IMR-90 (cell line): ENCODE measurements at regions not wholly inside any gene's neighbourhood (a gene's known extent, or its start where the extent isn't known, plus 50 kb on each side); places are given as distances from the start of the nearest gene placed in this dataset.

ENCODE experiments used
- ATAC-seq: fragments of 200-7000 bp; cut with Tn5 transposase; 2 replicates; pipeline ENCODE4 v1.9.1; 2020; ENCODE audit warnings: low read depth, mild to moderate bottlenecking, moderate library complexity
- BruUV-seq: library from RNA; stranded (reverse); fragments of 400-500 nt; replicated peaks from 2 replicates; lab custom pipeline; 2021; lab: Mats Ljungman, UMichigan
- CTCF ChIA-PET: fragments of 300-600 bp; formaldehyde crosslinking; extraction: SDS; loops from one replicate; lab custom pipeline; 2021; ENCODE audit warnings: antibody characterized with exemption; lab: Yijun Ruan, JAX
- POLR2A ChIA-PET: fragments of 300-600 bp; sonication (Branson Sonifier 250); formaldehyde crosslinking; loops from one replicate; lab custom pipeline; 2022; ENCODE audit warnings: antibody characterized with exemption; ENCODE audit not compliant: unreplicated experiment; lab: Charles Lee
- DNase-seq: peaks from one replicate; pipeline ENCODE4 v3.0.0; 2013
- H2AFZ ChIP-seq: replicated peaks from 2 replicates; pipeline ENCODE3; 2013; ENCODE audit warnings: low read length, mild to moderate bottlenecking; ENCODE audit not compliant: poor library complexity
- H2AK5ac ChIP-seq: 2 replicates; pipeline ENCODE4 v1.6.1; 2013; ENCODE audit warnings: low read depth, low read length, inconsistent platforms
- H2AK9ac ChIP-seq: replicated peaks from 2 replicates; pipeline ENCODE3; 2013; ENCODE audit warnings: mild to moderate bottlenecking, low read depth, low read length, moderate library complexity; ENCODE audit not compliant: poor library complexity
- H2BK120ac ChIP-seq: 2 replicates; pipeline ENCODE4 v1.6.1; 2013; ENCODE audit warnings: low read depth, low read length, inconsistent platforms
- H2BK15ac ChIP-seq: 3 replicates; pipeline ENCODE4 v1.6.1; 2013; ENCODE audit warnings: low read depth, low read length, inconsistent platforms
- H2BK20ac ChIP-seq: 2 replicates; pipeline ENCODE4 v1.6.1; 2013; ENCODE audit warnings: low read depth, mild to moderate bottlenecking, inconsistent platforms, low read length, moderate library complexity
- H2BK5ac ChIP-seq: 2 replicates; pipeline ENCODE4 v1.6.1; 2013; ENCODE audit warnings: mild to moderate bottlenecking, low read depth, low read length, inconsistent platforms; ENCODE audit not compliant: poor library complexity, severe bottlenecking
- H3K14ac ChIP-seq: replicated peaks from 2 replicates; pipeline ENCODE4 v1.6.1; 2013; ENCODE audit warnings: low read depth, low read length, inconsistent platforms
- H3K18ac ChIP-seq: 2 replicates; pipeline ENCODE4 v1.6.1; 2013; ENCODE audit warnings: low read depth, low read length, control low read depth
- H3K23ac ChIP-seq: 2 replicates; pipeline ENCODE4 v1.6.1; 2013; ENCODE audit warnings: low read depth, low read length, inconsistent platforms
- H3K27ac ChIP-seq: 2 replicates; pipeline ENCODE4 v1.5.1; 2013; ENCODE audit warnings: mild to moderate bottlenecking, control low read depth, low read length; ENCODE audit not compliant: insufficient read depth
- H3K27me3 ChIP-seq: 2 replicates; pipeline ENCODE4 v1.6.1; 2013; ENCODE audit warnings: low read length; ENCODE audit not compliant: control insufficient read depth, insufficient read depth
- H3K36me3 ChIP-seq: 2 replicates; pipeline ENCODE4 v1.6.1; 2013; ENCODE audit warnings: low read length, mixed read lengths; ENCODE audit not compliant: control insufficient read depth, insufficient read depth
- H3K4ac ChIP-seq: 2 replicates; pipeline ENCODE4 v1.6.1; 2013; ENCODE audit warnings: low read depth, low read length, inconsistent platforms
- H3K4me1 ChIP-seq: 2 replicates; pipeline ENCODE4 v1.6.1; 2013; ENCODE audit warnings: low read length, mixed read lengths; ENCODE audit not compliant: control insufficient read depth, insufficient read depth
- H3K4me2 ChIP-seq: 2 replicates; pipeline ENCODE4 v1.6.1; 2013; ENCODE audit warnings: low read depth, mild to moderate bottlenecking, control low read depth, low read length, moderate library complexity
- H3K4me3 ChIP-seq: 2 replicates; pipeline ENCODE4 v1.5.1; 2013; ENCODE audit warnings: low read depth, mild to moderate bottlenecking, control low read depth, low read length, moderate library complexity; ENCODE audit not compliant: insufficient read depth
- H3K56ac ChIP-seq: 2 replicates; pipeline ENCODE4 v1.6.1; 2013; ENCODE audit warnings: low read length, inconsistent platforms; ENCODE audit not compliant: insufficient read depth; ENCODE audit errors: extremely low read depth
- H3K79me1 ChIP-seq, 2 experiments: 2 replicates each; pipeline ENCODE4 v1.6.1; 2013; ENCODE audit warnings: low read length in 2 of 2, inconsistent platforms in 1 of 2, low read depth in 1 of 2
- H3K9ac ChIP-seq: 2 replicates; pipeline ENCODE4 v1.6.1; 2013; ENCODE audit warnings: low read depth, low read length, control low read depth
- H3K9me1 ChIP-seq: 2 replicates; pipeline ENCODE4 v1.6.1; 2013; ENCODE audit warnings: low read length, inconsistent platforms; ENCODE audit not compliant: insufficient read depth
- H3K9me3 ChIP-seq: 2 replicates; pipeline ENCODE4 v1.6.1; 2013; ENCODE audit warnings: low read length; ENCODE audit not compliant: control insufficient read depth, insufficient read depth
- H4K20me1 ChIP-seq: 2 replicates; pipeline ENCODE4 v1.6.1; 2013; ENCODE audit warnings: low read length, inconsistent platforms; ENCODE audit not compliant: insufficient read depth
- H4K5ac ChIP-seq: 2 replicates; pipeline ENCODE4 v1.6.1; 2013; ENCODE audit warnings: mild to moderate bottlenecking, low read depth, low read length, control low read depth
- H4K8ac ChIP-seq, 2 experiments: 2 replicates each; pipeline ENCODE4 v1.6.1; 2013; ENCODE audit warnings: low read depth in 2 of 2, low read length in 2 of 2, control low read depth in 1 of 2, inconsistent platforms in 1 of 2
- H4K91ac ChIP-seq: 2 replicates; pipeline ENCODE4 v1.6.1; 2013; ENCODE audit warnings: low read depth, low read length, inconsistent platforms; ENCODE audit not compliant: insufficient read depth
- BHLHE40 ChIP-seq: fragments of 150-350 bp; IDR thresholded peaks from 2 replicates; pipeline ENCODE4 v1.6.1; 2016; ENCODE audit warnings: mild to moderate bottlenecking, low read depth, low read length
- CEBPB ChIP-seq: IDR thresholded peaks from 2 replicates; pipeline ENCODE4 v1.6.1; 2012; ENCODE audit warnings: low read depth, low read length, improper control_type of control experiment
- CHD1 ChIP-seq: IDR thresholded peaks from 2 replicates; pipeline ENCODE4 v1.6.1; 2012; ENCODE audit warnings: low read depth, low read length, improper control_type of control experiment
- CTCF ChIP-seq: conservative IDR thresholded peaks from 2 replicates; pipeline ENCODE4 v1.5.1; 2012; ENCODE audit warnings: mild to moderate bottlenecking, low read depth, low read length, improper control_type of control experiment
- ELK1 ChIP-seq: fragments of 150-350 bp; IDR thresholded peaks from 2 replicates; pipeline ENCODE4 v1.6.1; 2016; ENCODE audit warnings: low read depth, mild to moderate bottlenecking, low read length, moderate library complexity, borderline replicate concordance
- FOS ChIP-seq: fragments of 150-350 bp; IDR thresholded peaks from 2 replicates; pipeline ENCODE4 v1.6.1; 2016; ENCODE audit warnings: low read depth, low read length
- MAFK ChIP-seq: IDR thresholded peaks from 2 replicates; pipeline ENCODE4 v1.6.1; 2012; ENCODE audit warnings: low read depth, low read length, improper control_type of control experiment
- MAZ ChIP-seq: IDR thresholded peaks from 2 replicates; pipeline ENCODE4 v1.6.1; 2012; ENCODE audit warnings: low read depth, mild to moderate bottlenecking, low read length, improper control_type of control experiment, moderate library complexity, borderline replicate concordance
- MXI1 ChIP-seq: IDR thresholded peaks from 2 replicates; pipeline ENCODE4 v1.6.1; 2012; ENCODE audit warnings: low read depth, mild to moderate bottlenecking, low read length, moderate library complexity, borderline replicate concordance
- NFE2L2 ChIP-seq: fragments of 150-350 bp; IDR thresholded peaks from 2 replicates; pipeline ENCODE4 v1.6.1; 2016; ENCODE audit warnings: low read depth, mild to moderate bottlenecking, low read length
- POLR2A ChIP-seq: IDR thresholded peaks from 2 replicates; pipeline ENCODE4 v1.6.1; 2012; ENCODE audit warnings: mild to moderate bottlenecking, low read depth, low read length
- RAD21 ChIP-seq: IDR thresholded peaks from 2 replicates; pipeline ENCODE4 v1.6.1; 2012; ENCODE audit warnings: low read length, improper control_type of control experiment
- RCOR1 ChIP-seq: IDR thresholded peaks from 2 replicates; pipeline ENCODE4 v1.6.1; 2012; ENCODE audit warnings: mild to moderate bottlenecking, low read length, improper control_type of control experiment; ENCODE audit not compliant: insufficient replicate concordance
- RFX5 ChIP-seq: IDR thresholded peaks from 2 replicates; pipeline ENCODE4 v1.8.0; 2012; ENCODE audit warnings: low read depth, mild to moderate bottlenecking, low read length, moderate library complexity
- SMC3 ChIP-seq: fragments of 150-350 bp; IDR thresholded peaks from 2 replicates; pipeline ENCODE4 v1.6.1; 2016; ENCODE audit warnings: low read depth, mild to moderate bottlenecking, antibody characterized with exemption, low read length, moderate library complexity
- dilution Hi-C: fragments of 300-500 bp; cut with HindIII; formaldehyde crosslinking; loops from one replicate; pipeline ENCODE4 v1.14.3; 2018; ENCODE audit warnings: low sequenced_read_pairs; ENCODE audit not compliant: unreplicated experiment
- in situ Hi-C: fragments of 300-500 bp; cut with MboI; formaldehyde crosslinking; loops from 3 replicates; pipeline ENCODE4 v1.14.3; 2019; ENCODE audit warnings: low sequenced_read_pairs, inconsistent platforms, mixed read lengths
- intact Hi-C: fragments of 100-400 bp; cut with micrococcal nuclease; formaldehyde crosslinking; loops from 2 replicates; pipeline ENCODE4 v1.10.0; 2022
- TF ChIP-seq, protein P1 (sequence below): fragments of 150-350 bp; IDR thresholded peaks from 2 replicates; pipeline ENCODE4 v1.6.1; 2017; ENCODE audit warnings: mild to moderate bottlenecking, antibody characterized with exemption, low read length, low read depth

- H4K8ac ChIP-seq = no peak overlapping the region
- H2BK20ac ChIP-seq = no peak overlapping the region
- H2BK120ac ChIP-seq = no peak overlapping the region
- H3K4me1 ChIP-seq = no peaks in the 10 kb centered on the region
- intact Hi-C loops (no loop called here), dilution Hi-C loops (no loop called here), in situ Hi-C loops (no loop called here)
- H3K23ac ChIP-seq = no peak overlapping the region
- ChIA-PET POLR2A (no interaction called here), CTCF (no interaction called here)
- ATAC-seq (no peak), DNase-seq (no peak)
- H3K79me1 ChIP-seq = no peaks in the 10 kb centered on the region
- H2BK15ac ChIP-seq = no peak overlapping the region
- TF ChIP-seq CHD1 (no peak), RFX5 (no peak), FOS (no peak), POLR2A (no peak), RAD21 (no peak), ELK1 (no peak), CTCF (no peak), RCOR1 (no peak), CEBPB (no peak), MXI1 (no peak), MAFK (no peak), SMC3 (no peak), NFE2L2 (no peak), MAZ (no peak), BHLHE40 (no peak)
- TF ChIP-seq, protein P1, sequence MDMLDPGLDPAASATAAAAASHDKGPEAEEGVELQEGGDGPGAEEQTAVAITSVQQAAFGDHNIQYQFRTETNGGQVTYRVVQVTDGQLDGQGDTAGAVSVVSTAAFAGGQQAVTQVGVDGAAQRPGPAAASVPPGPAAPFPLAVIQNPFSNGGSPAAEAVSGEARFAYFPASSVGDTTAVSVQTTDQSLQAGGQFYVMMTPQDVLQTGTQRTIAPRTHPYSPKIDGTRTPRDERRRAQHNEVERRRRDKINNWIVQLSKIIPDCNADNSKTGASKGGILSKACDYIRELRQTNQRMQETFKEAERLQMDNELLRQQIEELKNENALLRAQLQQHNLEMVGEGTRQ = no peak
- H3K27ac ChIP-seq = no peak overlapping the region
- peaks cover 10% of the 10 kb centered on the region; the same call in 1 of the 2 replicates for H3K9me3 ChIP-seq
- H3K9ac ChIP-seq = no peak overlapping the region
- H4K91ac ChIP-seq = no peak overlapping the region
- no peak overlapping the region for H4K5ac ChIP-seq
- H4K20me1 ChIP-seq = no peaks in the 10 kb centered on the region
- H2AK5ac ChIP-seq = no peak overlapping the region
- no TSS peak for BruUV-seq
- no peak overlapping the region for H3K56ac ChIP-seq
- no peak overlapping the region for H2AK9ac ChIP-seq
- no peak overlapping the region for H3K4ac ChIP-seq
- no peaks in the 10 kb centered on the region for H3K27me3 ChIP-seq
- H3K14ac ChIP-seq = no peak overlapping the region
- H3K18ac ChIP-seq = no peak overlapping the region
- H3K4me2 ChIP-seq = no peak overlapping the region
- H2BK5ac ChIP-seq = no peak overlapping the region
- no peaks in the 10 kb centered on the region for H3K36me3 ChIP-seq
- H3K9me1 ChIP-seq = no peaks in the 10 kb centered on the region
- H2AFZ ChIP-seq = no peak overlapping the region
- H3K4me3 ChIP-seq = no peak overlapping the region
Observed at GRCh38 chr5:161058781-161059180, 206.8 kb upstream of the ATP10B start.
